GM20431 (cell line): ENCODE measurements at regions not wholly inside any gene's neighbourhood (a gene's known extent, or its start where the extent isn't known, plus 50 kb on each side); places are given as distances from the start of the nearest gene placed in this dataset.
"Not testable (repeated sequence)": the region's sequence is repeated elsewhere in the genome, so short reads cannot be mapped to it uniquely, and the experiment has no call there.

Experiments used
- in situ Hi-C: fragments of 300-500 bp; cut with MseI, MboI; formaldehyde crosslinking; loops from one replicate; pipeline ENCODE4 v1.15.0; 2020; ENCODE audit warnings: low sequenced_read_pairs; ENCODE audit not compliant: unreplicated experiment

GRCh38 chr19:20482721-20483120 is 82.9 kb downstream of the ZNF737 start:
- in situ Hi-C loops = no loop called here

GRCh38 chr19:20481736-20482135 is 83.8 kb downstream of the ZNF737 start:
- in situ Hi-C loops = no loop called here

GRCh38 chr19:20479483-20479882 is 86.1 kb downstream of the ZNF737 start:
- in situ Hi-C loops = no loop called here

GRCh38 chr19:20478936-20479335 is 86.6 kb downstream of the ZNF737 start:
- in situ Hi-C loops = no loop called here

- in situ Hi-C loops = no loop called here
These were observed 92.7 kb downstream of the ZNF737 start for GRCh38 chr19:20472854-20473253.

GRCh38 chr19:20471431-20471830 is 94.2 kb downstream of the ZNF737 start:
- in situ Hi-C loops = no loop called here

DNA sequence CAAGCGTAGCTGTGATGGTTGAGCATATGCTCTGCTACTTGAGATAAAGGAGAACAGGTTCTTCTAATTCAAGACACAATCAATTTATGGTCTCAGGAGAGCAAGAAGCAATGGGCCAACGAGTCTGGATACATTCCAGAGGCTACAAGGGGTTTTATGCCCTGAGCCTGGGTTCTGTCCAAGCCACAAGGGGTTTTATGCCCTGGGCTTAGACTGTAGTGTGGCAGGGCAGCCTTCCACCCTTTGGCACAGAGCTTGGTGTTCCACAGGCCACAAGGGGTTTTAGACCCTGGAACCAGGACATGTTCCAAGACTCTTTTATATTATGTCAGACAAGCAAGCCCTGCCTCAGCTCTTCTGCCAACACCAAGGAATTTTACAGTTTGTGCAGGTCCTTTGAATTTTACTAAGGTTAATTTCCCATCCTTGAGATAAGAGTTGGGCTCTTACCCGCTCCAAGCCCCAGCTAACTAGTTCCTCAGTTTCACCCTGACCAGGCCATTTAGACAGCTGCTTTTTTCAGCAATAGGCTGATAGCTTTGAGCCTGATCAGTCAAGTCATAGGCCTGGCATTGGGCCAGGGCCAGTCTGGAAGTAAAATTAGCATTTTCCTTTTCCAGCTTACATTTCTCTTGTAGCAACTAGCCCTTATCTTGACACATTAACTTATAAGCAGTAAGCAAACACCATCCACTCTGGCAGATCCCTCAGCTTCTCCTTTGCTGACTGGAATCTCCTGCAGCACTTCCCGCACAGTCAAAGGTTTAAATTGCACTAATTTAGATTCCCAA is 95.0 kb downstream of the ZNF737 start:
- in situ Hi-C loops = no loop called here

- in situ Hi-C loops = not testable (repeated sequence)
These were observed 99.0 kb downstream of the ZNF737 start for GRCh38 chr19:20466638-20466990.

DNA sequence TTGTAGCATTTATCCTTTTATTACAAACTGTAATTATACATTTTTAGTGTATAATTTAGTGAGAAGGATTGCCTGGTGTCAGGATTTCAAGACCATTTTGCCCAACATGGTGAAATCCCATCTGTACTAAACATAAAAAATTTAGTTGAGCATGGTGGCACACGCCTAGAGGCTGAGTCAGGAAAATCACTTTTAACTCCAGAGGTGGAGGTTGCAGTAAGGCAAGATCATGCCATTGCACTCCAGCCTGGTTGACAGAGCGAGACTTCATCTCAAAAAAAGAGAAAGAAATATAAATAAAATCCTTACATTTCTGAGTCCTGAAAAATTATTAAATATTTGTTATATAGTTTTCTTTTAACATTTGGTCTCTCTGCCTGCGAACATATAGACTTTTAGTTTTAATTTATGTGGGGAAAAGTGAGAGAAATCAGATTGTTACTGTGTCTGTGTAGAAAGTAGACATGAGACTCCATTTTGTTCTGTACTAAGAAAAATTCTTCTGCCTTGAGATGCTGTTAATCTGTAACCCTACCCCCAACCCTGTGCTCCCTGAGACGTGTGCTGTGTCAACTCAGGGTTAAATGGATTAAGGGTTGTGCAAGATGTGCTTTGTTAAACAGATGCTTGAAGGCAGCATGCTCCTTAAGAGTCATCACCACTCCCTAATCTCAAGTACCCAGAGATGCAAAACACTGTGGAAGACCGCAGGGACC is 99.5 kb downstream of the ZNF737 start:
- in situ Hi-C loops = not testable (repeated sequence)

- in situ Hi-C loops = no loop called here
These were observed 112.1 kb downstream of the ZNF737 start for GRCh38 chr19:20453425-20453935.

DNA sequence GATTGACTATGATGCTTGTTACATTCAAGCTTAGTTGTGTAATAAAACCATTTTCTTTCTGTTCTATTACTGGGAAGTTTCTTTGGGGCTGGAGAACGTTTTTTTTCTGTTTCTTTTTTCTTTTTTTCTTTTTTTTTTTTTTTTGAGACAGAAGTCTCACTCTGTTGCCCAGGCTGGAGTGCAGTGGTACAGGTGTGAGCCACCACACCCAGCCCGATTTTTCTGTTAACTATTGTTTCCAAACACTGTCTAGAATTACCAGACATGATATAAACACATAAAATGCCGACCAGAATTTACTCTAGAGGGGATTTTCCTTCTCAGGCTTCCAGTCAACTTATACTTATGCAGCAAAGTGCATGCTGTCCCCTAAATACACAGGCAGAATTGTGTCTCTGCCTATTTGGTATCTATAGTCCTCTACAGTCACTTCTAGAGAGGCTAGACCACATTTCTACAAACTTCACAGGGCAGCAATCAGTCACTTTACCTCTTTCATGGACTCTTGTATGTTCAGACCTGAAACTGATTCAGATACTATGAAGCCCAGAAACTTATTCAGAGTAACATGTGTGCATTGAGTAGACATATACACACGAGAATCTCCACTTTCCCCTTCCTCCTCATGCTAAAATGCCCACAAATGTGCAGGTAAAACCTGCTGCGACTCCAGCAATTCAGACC is 121.2 kb downstream of the ZNF737 start:
- in situ Hi-C loops = no loop called here

DNA sequence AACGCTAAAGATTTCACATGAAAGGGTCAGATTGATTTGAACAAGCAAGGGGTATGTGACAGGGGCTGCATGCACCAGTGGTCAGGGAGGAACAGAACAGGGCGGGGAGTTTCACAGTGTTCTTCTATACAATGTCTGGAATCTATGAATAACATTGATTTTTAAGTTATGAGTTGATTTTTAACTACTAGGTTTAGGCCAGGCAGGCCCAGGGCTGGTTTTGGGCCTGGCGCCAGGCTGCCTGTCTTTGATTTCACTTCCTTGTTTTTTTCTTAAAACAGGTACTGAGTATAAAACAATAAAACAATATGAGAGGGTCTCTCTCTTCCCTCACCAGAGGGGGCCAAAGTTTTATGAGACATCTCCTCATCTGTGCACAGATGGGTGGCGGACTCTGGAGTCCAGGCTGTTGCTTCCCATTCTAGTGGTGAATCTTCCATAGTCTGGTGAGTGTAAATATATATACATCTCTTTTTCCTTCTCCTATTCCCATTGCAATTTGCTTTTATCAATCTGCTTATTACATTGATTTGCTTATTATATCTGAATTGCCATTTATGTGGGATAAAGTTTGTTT is 133.2 kb downstream of the ZNF737 start:
- in situ Hi-C loops = not testable (repeated sequence)

DNA sequence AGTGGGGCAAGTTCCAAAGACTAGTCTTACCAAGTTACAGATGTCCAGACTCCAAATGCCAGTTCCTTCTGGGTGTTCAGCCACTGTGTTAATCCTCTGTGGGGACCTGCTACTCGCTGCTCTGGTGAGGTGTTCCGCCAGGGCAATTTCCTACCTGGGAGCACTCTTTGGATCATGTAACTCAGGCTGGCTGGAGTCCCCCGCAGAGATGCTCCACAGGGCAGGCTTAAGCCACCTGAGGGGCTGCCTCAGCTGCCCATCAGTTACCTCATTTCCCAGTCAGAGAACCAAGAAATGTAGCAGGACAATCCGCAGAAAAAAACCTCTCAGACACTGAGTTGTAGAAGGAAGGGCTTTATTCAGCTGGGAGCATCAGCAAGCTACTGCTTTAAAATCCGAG is 133.8 kb downstream of the ZNF737 start:
- in situ Hi-C loops = no loop called here

- in situ Hi-C loops = no loop called here
These were observed 142.0 kb downstream of the ZNF737 start for GRCh38 chr19:20423381-20424197.

DNA sequence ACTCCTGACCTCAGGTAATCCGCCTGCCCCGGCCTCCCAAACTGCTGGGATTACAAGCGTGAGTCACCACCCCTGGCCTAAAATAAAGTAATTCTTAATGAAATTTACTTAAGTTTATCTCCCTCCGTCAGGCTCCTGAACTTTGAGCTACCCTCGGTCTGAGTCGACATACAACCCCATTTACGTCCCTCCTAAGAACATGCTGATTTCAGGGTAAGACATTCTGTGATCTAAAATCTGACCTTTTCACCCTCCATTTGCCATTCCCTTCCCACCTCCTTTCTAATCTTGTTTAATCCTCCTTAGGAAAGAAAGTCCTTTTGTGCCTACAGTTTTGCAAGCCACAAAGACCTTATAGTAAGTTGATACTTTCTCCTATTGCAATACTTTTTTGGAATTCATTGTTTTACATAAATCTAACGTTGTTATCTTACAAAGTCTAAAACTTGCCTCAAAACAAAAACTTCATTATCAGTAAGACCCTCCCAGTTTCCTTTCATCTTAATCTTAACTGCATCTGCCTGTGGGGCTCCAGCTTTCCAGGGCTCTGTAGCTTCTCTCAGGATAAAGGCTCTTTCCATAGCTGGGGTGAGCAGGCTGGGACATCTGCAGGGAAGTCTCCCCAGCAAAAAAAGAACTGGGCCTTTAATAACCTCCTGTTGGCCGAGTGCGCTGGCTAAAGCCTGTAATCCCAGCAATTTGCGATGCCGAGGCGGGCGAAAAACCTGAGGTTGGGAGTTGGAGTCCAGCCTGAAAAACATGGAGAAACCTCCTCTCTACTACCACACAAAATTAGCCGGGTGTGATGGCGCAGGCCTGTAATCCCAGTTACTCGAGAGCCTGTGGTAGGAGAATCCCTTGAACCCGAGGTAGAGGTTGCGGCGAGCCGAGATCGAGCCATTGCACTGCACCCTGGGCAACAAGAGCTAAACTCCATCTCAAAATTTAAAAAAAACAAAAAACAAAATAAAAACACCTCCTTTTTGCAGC is 143.1 kb downstream of the ZNF737 start:
- in situ Hi-C loops = no loop called here

DNA sequence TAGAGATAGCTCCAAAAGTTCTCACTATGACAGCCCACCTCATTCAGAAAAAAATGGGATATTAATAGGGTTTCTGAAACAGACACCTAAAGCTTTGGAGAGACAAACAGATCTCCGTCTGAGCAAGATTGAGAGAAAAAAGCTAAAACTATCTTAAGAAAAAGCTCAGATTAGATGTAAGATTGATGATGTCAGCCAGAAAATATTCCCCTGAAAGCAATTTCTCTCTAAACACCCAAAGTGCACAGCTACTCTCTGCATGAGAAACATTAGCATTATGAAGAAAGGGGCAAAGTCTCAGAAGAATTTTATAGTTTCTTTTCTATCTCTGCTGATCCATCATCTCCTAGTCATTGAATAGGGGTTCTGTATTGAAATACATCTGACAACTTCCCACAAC is 148.9 kb downstream of the ZNF737 start:
- in situ Hi-C loops = no loop called here

GRCh38 chr19:20414120-20414519 is 151.5 kb downstream of the ZNF737 start:
- in situ Hi-C loops = no loop called here

DNA sequence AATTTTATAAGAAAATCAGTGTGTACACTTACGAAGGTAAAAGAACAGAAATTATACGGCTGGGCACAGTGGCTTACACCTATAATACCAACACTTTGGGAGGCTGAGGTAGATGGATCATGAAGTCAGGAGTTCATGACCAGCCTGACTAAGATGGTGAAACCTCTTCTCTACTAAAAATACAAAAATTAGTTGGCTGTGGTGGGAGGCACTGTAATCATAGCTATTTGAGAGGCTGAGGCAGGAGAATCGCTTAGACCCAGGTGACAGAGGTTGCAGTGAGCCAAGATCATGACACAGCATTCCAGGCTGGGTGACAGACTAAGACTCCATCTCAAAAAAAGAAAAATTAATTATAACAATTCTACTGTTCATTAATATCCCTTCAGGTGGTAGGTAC is 151.9 kb downstream of the ZNF737 start:
- in situ Hi-C loops = no loop called here

- in situ Hi-C loops = no loop called here
These were observed 152.7 kb downstream of the ZNF737 start for GRCh38 chr19:20412846-20413245.
